Stimulated activated CD8-positive, alpha-beta memory T cell treated with anti-CD3 and anti-CD28 coated beads, Interleukin-15, amount 100 ng/mL, for 24 hours (primary cell): ENCODE measurements at regions not wholly inside any gene's neighbourhood (a gene's known extent, or its start where the extent isn't known, plus 50 kb on each side); places are given as distances from the start of the nearest gene placed in this dataset.

Experiments used
- DNase-seq: peaks from one replicate; pipeline ENCODE4 v3.0.0-alpha.2; 2020; ENCODE audit warnings: low read depth

DNA sequence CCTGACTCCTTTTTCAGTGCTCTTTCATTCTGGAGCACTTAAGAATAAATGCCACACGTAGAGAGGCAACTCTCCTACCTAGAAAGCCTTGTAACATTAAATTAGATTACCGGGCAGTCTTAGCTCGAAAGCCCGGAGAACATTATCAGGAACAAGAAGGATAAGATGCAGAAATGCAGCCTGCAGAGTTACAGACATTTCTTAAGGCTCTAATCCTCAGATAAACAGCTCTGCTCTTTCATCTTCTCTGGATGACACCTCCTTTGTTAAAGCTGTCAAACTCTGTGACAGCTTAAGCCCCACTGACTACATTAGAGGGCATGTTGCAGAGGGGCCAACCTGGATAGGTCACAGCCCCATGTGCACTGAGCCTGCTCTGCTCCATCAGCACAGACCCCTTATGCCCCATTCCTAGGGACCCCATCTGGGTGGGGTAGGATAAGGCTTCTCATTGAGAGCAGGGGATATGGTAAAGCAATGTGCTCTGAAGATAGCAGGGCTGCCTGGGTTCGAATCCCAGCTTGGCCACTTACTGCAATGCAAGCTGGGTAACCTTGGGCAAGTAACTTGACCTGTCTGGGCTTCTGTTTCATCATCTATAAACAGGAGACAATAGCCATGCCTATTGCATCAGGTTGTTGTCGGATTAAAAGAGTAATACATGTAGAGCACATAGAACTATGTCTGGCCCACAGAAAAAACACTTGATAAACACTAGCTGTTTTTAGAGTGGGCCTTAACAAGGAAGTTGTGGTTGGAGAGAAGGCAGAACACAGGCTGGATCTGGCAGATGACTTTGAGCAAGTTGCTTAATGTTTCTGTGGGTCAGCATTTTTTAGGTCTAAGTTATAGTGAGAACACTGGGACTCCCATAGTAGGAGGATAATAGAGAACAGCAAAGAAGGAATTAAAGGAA, 111.4 kb downstream of the THNSL2 start:
- no peak for DNase-seq

DNA sequence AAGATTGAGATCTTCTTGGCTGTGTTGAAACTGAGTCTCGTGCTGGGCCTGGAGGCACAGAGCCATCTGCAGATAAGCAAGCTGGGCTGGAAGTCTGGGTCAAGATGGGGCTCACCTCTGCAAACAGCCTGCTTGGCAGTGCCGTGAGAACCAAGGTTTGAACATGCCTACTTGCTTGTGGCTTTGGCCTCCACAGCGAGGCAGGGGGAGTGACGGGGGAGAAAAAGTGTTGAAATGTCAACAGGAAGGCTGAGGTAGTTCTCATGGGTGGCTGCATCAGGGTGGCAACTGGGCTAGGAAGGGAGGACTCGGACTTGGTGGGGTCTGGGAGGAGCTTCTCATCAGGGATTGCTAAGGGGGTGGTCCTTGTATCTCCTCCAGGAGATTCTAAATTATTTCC, 99.7 kb downstream of the THNSL2 start:
- no peak for DNase-seq

DNA sequence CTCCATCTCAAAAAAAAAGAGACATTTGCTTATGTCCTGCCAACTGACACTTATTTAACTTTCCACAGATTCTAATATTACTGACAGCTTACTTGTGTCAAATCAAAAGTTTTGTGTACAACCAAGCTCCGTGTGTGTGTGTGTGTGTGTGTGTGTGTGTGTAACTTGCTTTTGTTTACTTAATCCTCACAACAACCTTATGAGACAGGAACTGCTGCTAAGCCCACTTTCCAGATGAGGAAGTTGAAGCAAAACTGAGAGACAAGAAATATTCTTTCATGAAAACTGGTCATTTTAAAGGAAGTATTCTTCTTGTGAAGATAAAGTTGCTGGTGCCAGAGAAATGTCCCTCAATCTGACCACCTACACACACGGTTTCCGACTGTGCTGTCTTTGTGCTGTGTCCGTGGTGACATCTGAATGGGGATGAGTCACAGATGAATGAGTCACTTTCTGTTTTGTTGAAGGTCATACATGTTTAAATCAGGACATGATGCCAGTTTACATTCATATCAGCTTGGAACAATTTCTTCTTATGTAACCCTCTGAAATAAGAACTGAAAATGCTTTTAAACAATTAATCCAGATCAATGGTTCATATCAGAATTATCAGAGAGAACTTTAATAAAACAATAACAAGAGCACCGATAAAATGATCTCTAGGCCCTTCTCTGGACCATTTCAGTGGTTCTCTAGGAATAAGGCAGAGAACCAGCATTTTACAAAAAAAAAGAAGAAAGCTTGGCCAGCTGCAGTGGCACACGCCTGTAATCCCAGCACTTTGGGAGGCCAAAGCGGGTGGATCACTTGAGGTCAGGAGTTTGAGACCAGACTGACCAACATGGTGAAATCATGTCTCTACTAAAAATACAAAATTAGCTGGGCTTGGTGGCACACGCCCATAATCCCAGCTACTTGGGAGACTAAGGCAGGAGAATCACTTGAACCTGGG, 95.5 kb downstream of the THNSL2 start:
- no peak for DNase-seq

DNA sequence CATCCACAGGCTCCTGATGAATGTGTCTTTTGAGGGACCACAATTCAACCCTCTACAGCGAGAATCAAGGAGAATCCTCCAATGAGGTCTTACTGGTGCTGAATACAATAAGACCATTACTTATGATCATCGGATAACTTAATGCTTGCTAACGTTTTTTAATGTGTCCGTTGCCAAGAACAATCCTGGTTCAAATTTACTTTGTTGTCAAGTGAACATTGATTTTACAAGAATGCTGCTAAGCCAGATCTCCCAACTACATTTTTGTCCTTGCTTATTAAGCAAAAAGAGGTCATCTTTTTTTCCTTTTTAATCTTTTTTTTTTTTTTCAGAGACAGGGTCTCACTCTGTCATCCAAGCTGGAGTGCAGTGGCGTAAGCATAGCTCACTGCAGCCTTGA, 93.7 kb downstream of the THNSL2 start:
- no peak for DNase-seq

DNA sequence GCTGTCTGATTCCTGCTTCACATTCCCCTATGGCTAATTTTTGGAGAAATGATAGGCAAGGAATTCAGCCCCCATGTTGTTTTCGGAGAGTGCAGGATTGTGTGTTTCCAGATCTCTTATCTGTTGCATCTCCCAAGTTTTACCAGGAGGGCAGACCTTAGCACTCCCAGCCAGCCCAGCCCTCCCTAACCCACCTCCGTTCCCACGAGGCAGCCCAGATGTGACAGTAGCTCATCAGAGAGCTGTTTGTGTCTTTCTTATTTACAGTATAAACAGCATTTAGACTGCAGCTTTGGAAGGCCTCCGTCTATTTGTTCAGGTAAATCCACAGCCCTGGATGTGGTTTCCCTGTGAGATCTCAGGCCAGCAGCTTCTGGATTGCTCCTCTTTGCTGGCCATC, 91.6 kb downstream of the THNSL2 start:
- DNase-seq = no peak

DNA sequence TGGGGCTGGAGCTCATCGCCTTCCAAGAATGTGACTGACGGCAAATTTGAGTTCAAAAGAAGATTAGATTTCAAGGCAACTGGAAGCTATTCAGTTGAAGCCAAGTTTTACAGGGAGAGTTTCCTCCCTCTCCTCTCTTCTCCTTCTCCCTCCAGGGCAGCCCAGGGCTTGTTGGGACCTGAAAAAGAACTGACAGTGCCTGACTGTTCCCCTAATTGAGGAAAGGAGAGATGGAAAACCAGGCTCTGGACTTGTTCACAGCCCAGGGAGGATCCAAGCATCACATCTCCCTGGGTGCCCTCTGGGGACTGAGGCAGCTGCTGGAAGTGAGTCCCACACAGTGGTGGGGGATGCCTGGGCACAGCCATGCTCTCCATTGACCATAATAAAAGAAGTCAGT, 88.1 kb downstream of the THNSL2 start:
- DNase-seq = no peak

DNA sequence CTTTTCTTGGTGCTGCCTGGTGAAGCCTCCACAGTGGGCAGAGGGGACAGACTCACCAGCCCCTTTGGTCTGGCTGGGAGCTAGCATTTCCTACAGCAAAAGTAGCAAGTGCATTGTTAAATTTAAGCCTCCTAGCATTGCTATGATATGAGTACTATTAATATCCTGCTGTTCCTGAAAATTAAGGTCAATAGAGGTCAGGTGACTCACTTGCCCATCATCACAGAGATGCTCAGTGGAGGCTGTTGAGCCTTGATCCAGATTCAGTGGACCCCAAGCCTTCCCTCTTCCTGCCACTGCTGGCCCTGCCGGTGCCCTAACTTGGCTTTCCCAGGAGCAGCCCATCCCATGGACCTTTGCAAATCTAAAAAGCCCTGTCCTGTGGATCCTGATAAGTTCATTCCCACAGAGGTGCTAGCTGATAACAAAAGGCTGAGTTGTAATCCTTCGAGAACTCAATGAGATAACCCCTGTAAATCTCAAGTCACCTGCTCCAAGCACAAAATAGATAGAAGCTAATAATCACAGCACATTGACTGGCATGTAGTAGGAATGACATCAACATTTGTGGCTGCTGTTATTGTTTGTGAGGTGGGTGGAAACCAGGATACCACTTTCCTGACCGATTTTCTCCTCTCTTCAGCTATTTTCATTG, 84.4 kb downstream of the THNSL2 start:
- DNase-seq = no peak

DNA sequence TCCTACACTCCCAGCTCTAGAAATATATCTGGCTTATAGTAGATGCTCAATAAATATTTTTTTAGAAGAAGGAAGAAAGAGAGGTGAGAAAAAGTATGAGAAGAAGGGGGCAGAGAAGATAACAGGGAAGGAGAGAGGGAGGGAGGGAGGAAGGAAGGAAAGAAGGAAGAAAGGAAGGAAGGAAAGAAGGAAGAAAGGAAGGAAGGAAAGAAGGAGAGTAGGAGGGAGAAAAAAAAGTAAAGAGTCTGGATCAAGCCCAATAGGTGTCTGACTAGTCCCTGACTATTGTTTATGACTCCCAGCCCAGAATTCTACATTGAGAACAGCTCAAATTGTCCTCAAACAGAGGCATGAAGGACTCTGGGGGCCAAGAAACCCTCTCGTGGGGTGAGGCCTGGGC, 83.9 kb downstream of the THNSL2 start:
- DNase-seq = no peak

DNA sequence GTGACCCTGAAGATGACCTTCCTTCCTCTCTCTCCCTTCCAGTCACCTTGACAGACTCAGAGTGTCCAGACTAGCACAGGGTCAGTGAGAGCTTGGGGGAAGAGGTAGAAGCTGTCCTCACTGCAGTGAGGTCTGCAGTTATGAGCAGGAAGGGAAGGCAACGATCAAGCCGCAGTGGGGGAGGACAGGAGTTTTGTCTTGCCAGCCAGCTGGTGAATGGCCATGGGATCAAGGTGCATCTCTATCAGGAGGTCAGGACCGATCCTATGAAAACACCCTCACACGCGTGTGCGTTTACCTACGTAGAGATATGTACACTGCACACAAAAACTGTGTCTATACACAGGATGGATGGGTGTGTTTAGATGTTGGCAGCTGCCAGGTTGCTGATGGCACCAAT, 83.2 kb downstream of the THNSL2 start:
- DNase-seq = no peak

DNA sequence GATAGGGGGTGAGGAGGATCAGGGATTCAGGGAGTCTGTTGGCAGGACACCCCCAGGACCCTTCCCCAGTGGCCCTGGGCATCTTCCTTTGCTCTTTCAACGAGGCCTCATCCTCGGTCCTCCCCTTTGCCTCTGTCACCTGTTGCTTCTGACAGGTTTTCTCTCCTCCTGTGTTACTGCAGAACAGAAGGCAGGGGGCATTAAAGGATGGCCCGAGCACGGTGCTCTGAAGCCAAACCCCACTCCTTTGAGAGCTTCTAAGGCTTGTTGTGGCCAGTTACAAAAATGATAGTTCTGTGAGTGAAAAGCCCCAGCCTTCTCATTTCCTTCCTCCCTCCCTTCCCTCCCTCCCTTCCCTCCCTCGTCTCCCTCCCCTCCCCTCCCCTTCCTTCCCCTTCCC, 82.5 kb downstream of the THNSL2 start:
- DNase-seq = no peak

DNA sequence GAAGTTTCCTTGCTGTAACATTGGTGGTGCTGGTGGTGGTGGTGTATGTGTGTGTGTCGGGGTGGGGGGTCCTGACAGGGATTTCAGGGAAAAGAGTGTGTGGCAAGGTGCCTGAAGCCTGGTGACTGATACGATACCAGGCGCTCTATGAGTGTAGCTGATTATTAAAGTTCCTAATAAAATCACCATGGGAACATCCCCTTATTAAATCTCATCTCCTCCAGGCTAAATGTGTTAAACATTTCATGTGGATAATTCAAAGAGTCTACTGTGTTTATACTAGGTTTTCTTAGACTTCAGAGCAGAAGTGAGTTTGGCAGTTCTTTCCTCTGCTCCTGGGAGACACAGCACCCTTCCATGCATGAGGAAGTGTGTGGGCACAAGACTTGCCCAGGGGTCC, 82.0 kb downstream of the THNSL2 start:
- DNase-seq = no peak

DNA sequence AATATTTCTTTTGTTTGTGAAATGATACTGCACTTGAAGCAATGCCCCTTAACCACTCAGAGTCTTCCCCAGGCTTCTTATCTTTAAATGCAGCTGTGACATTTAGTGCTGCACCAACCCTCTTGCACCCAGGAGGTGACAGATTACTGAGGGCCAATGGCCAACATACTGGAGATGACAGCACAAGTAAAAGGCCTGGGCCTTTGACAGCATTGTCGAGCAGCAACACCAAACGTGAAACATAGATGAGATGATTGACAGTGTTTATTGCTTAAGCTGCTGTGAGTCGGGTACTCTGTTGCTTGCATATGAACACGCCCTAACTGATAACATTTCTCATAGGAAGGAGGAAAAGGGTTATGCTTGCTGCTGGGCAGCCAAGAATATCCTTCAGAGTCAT, 80.3 kb downstream of the THNSL2 start:
- no peak for DNase-seq

DNA sequence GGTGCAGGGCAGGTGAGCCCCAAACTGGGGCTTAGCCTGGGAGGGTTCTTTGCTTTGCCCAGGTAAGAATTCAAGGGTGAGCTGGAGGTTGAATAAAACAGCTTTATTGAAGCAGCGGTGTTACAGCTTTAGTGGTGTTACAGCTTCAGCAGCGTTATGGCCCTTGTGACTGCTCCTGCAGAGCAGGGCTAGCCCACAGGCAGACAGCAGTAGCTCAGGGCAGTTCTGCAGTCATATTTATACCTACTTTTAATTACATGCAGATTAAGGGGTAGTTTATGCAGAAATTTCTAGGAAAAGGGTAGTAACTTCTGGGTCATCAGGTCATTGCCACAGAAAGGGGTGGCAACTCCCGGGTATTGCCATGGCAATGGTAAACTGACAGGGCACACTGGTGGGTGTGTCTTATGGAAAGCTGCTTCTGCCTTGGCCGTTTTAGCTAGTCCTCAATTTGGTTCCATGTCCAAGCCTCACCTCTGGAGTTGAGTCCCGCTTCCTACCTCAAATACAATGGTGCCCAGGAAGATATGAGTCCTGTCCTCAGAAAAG, 78.2 kb downstream of the THNSL2 start:
- no peak for DNase-seq

DNA sequence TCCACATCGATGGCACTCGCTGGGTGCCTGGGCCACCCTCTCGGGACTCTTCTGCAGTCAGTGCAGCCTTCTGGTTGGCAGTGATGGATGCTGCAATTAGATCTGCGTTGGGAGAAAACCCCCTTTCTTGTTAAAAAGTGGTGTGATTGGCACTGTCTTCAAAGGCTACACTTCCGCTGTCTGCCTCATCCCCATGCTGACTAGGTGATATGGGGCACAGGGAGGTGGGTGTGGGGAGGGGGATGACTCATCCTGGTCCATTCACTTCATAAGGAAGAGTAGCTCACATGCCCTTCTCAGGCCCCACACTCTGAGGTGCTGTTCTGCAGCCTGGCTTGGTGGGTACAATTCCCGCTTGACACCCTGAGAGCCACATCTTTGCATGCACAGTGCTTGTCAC, 77.4 kb downstream of the THNSL2 start:
- no peak for DNase-seq

DNA sequence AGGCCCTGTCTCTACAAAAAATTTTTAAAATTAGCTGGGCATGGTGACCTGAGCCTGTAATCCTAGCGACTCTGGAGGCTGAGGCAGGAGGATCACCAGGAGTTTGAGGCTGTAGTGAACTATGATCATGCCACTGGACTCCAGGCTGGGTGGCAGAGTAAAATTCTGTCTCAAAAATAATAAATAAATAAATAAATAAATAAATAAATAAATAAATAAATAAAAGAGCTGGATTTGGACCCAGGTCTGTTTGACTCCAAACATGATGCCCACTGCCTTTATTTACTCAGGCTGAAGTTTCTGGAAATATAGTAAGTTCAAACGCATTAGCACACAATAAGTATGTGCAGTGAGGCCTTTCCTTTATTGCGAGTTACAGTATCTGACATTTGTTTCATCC, 75.0 kb downstream of the THNSL2 start:
- no peak for DNase-seq

DNA sequence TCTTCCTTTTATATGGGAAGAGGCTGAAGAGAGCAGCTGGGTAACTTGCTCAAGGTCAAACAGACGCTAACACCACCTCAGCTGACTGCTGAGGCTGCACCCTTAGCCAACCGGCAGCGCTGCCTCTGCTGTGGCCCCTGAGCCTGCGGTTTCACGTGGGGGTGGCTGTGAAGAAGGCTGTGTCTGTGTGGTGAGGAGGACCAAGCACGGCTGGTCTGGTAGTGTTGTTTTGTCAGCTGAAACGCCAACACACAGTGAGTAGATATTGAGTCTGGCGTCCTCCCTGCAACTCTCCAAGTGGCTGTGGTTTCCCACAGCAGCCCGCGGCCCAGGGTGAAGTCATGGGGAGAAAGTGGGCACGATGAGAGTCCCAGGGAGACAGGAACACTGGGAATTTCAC, 69.6 kb downstream of the THNSL2 start:
- DNase-seq = no peak

DNA sequence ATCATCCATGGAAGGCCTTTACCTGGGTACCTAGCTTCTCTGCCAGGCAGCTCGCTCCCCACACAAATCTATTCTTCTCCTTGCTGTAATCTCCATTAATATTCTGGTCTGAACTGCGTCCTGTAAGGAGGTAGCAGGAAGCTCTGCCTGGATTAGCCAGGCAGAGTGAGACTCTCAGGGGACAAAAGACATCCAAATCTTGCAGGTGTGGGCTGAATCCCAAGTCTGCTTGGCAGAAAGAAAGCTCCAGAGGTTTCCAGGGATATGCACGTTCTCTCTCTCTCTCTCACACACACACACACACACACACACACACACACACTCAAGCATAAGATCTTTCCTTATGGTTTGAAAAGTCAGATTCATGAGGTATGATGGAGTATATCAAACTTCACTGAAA, 66.5 kb downstream of the THNSL2 start:
- DNase-seq = no peak
